HG02943 (cell line): ENCODE measurements at regions not wholly inside any gene's neighbourhood (a gene's known extent, or its start where the extent isn't known, plus 50 kb on each side); places are given as distances from the start of the nearest gene placed in this dataset.

Experiments
- ATAC-seq: cut with Tn5 transposase; IDR thresholded peaks from one replicate; pipeline ENCODE4 v1.9.1; 2021; ENCODE audit warnings: mild to moderate bottlenecking, low read depth, moderate library complexity; ENCODE audit not compliant: unreplicated experiment

GRCh38 chr1:208756339-208756981 is 512.3 kb upstream of the PLXNA2 start:
- no peak for ATAC-seq

DNA sequence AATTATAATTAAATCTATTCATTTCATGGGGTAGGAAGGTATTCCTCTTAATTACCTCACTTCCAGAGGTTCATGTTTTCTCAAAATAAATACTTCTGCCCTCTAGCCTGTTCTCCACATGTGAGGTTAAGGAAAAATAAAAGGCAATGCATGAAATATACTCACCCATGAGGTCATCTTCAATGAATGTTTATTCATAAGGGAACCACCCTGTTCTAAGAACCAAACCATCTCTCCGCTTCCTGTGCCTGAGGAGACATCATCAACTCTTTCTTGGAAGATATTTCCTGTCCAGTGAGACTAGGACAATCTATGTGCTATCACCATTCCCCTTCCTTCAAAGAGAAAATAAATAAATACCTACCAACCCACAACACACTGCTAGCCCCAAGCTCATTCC is 513.7 kb upstream of the PLXNA2 start:
- ATAC-seq: no peak

DNA sequence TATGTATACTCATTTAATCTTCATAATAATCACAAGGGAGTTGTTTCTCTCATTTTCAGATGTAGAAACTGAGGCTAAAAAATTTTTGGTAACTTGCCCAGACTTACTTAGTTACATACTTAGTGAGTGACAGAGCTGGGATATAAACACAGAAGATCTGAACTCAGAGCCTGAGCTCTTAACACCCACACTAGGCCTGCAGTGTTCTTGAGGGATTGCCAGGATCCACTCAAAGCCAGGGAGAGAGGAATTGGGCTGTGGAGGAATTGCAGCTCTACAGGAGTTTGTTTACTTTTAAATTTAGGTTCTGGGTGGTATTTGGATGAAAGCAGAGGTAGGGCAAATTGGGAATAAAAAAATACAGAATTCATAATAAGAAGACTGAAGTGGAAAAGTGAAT is 515.1 kb upstream of the PLXNA2 start:
- ATAC-seq: no peak

DNA sequence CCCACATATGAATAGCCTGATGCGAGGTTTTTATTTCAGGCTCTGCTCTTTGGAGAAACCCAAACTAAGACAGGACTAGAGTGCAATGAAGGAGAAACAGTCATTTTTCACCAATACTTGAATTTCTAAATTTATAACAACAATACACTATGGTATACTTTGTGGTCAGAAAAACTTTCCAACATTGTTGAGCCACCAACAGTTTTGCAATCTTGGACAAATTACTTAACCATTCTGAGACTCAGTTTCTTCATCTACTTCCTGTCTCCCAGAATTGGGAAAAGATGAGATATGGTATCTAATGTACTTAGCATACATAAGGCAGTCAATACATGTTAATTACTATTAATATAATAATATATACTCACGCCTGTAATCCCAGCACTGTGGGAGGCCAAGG is 519.8 kb upstream of the PLXNA2 start:
- ATAC-seq: no peak

DNA sequence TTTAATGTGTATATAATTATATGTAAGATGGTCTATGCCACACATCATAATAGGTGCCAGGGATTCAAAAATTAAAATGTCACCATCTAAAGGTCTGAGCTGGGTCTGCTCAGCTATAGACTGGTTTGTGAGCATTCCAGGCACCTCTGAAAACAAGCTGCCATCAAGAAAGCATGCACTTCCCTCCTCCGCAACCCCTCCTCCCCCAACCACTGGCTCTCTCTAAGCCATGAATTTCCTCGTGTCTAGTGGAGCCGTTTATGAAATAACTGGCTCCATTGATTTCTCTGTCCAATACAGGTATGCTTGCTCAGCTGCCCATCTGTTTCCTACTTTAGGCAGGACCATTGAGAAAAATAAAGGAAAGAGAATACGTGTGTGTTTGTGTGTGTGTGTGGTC is 522.6 kb upstream of the PLXNA2 start:
- ATAC-seq: no peak

DNA sequence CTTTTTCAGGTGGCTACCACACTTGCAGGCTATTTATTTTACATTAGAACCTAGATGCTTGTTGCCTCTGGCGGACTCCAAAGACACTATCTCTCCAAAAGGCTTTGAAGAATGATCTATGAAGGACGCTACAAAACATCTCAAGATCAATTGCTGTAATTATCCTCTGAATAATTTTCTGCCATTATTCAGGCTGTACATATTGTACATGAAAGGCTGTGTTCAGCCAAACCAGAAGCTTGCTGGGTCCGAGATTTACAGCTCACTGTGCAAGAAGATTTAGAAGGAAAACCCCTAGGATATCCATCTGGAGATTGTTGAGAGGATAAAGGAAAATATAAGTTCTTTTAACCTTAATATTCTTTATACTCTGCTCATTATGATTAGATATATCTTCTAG is 523.6 kb upstream of the PLXNA2 start:
- no peak for ATAC-seq

- no peak for ATAC-seq
These were observed 528.7 kb upstream of the PLXNA2 start for GRCh38 chr1:208772891-208773290.

DNA sequence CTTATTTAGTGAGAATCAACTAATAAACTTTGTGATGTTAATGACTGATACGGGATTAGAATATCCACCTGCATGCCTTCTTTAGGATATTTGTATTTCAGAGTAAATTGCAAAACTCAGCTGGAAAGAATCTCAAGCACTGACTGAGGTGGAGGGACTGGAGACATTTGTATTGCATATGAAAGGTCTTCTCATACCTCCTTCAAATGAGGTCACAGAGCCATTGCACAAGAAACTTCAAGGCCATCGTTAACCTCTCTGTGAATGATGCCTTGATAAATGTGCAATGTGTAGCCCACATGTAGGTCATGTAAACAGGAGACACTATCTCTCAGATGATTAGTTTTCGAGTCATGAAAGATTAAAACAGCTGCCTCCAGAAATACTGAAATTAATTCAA is 531.7 kb upstream of the PLXNA2 start:
- ATAC-seq: no peak

DNA sequence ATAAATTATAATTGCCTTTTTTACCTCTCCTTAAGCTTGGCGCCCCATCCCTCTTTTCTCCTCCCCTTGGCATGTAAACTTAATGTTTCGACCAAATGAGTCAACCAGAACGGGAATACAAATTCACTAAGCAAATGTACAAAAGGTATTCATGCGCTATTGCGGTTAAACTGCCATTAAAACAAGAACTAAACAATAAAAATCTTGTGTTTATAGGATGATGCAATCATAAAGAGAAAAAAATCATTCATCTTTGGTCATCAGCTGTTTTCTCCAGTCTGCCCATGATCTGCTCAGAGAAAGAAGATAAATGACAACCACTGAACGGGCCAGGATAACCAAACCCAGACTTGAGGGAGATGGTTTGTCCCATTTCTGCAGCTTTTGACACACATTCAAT is 534.2 kb upstream of the PLXNA2 start:
- no peak for ATAC-seq

DNA sequence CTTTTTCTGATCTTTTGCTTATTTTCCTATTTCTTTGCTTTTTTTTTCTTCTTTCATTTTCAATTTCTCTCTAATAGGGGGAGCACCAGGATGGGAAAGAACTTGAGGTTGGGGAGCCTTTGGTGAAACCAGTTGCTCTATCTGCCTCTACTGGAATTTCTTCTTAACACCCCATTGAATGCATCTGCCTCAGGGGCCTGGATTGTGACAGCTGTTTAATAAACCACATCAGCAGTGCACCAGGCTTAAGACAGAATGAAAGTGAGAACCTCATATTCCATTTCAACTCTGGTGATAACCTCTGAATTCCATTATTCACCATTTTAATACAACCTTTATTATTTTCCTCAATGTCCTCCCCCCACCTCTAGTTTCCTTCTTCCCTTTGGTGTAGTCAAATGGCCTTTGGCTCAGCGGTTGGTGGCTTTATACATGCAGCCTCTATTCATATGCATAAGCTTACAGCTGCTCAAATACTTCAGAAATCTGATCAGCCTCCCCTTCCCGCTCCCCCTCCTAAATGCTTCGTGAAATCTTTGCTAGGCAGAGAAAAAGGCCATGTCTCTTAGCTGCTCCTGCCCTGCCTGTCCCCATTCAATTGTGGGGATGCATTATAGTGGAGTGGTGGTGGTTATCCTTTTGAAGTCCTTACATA is 537.3 kb upstream of the PLXNA2 start:
- no peak for ATAC-seq

DNA sequence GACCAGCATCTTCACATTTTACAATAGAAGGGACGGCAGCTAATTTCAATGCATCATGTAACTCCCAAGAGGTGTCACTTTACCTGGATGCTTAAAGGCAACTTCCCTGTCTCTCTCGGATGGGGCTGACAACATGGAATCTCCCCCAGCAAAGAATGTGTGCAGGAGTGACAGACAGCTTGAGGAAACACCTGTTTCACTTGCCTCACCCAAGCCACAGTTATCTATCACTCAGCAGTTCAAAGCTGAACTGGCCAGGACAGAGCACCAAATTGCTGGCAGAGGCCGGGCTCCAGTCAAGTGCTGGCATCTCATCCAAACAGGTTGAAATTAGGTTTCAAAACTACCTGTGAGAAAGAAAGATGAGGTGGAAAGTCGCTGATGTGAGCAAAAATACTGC is 538.0 kb upstream of the PLXNA2 start:
- ATAC-seq: no peak

GRCh38 chr1:208785629-208786028 is 541.4 kb upstream of the PLXNA2 start:
- no peak for ATAC-seq

DNA sequence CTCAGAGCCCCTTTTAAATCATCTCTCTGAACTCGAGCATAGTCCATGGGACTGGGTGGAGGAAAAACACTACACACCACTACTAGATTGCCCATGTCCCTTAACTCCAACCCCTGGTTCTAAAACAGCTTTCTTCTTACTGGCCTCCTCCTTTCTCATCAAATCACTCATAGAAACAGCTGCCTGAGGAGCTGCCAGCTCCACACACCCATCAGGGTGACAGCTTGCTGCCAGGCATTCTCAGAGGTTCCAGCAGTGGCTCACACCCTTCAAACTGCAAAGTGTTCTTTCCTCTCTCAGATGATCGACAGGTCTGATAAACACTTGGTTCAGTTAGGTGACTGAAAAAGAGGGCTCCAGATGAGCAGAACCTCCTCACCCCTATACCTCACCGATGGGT is 543.0 kb upstream of the PLXNA2 start:
- ATAC-seq: no peak

GRCh38 chr1:208788013-208788540 is 543.9 kb upstream of the PLXNA2 start:
- ATAC-seq: no peak

- ATAC-seq: no peak
These were observed 547.3 kb upstream of the PLXNA2 start for GRCh38 chr1:208791456-208791855.

GRCh38 chr1:208793861-208794345 is 549.7 kb upstream of the PLXNA2 start:
- no peak for ATAC-seq

DNA sequence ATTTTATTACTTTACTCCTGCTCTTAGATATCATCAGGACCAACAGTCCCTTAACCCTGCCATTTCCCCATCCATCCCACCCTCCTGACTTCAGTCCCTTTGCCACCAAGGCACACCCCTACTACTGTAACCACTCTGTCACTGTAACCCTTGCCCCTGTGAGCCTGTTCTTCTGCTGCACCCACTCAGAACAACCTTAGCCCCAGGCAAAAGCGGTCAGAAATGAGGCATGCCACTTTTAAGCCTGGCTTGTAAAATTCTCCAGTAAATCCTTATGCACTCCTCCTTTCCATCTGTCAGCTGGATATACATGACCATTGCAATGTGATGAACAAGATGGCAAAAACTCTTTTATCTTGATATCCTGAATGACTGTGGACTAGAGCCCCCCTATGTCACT is 555.0 kb upstream of the PLXNA2 start:
- ATAC-seq: no peak

DNA sequence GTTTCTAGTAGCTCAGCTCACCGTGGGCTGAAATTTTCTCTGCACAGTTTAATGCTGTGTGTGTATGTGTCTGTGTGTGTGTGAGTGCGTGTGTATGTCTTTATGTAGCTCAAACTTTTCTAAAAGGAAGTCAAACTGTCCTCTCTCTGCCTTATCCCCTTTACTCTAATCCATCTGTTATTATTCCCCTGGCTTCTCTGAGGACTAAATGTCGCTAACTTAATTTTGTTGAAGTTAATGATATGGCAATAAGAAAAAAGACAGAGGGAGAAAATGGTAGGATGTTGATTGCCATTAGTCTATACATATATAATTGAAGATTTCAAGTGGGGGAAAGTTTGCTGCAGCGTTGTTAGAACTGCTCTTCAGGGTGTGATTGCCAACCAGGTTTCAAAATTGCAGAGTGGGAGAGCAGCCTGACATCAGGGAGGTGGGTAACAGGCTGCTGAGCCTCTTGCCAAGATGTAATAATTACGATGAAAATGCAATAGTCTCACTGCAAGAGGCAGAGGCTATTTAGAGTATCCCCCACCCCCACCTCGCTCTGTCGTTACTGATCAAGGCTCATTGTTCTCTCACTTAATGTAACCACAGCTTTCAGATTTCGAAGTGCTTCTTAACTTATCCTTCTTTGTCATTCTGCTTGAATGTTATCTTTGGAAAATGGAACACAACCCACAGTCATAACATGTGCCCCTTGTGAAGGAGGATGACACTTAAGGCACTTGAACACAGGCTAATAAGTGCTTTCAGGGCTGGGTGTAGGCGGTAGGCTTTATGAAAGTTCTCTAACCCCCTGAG is 559.0 kb upstream of the PLXNA2 start:
- ATAC-seq: no peak

- no peak for ATAC-seq
These were observed 563.4 kb upstream of the PLXNA2 start for GRCh38 chr1:208807446-208808127.

- no peak for ATAC-seq
These were observed 564.1 kb upstream of the PLXNA2 start for GRCh38 chr1:208808301-208808700.

DNA sequence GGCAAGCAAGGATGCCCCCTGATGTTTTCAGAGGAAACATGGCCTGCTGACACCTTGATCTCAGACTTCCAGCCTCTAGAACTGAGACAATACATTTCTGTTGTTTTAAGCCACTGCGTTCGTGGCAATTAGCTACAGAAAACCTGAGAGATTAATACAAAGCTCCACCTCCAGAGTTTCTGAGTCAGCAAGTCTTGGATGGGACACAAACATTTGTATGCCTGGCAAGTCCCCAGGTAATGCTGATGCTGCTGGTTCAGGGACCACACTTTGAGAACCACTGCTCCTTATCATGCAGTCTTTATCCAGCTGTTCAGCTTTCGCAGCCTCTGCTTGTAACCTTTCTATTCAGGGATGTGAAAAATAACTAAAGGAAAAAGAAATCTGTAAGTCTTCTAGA is 565.7 kb upstream of the PLXNA2 start:
- ATAC-seq: no peak
